Natural killer cell (primary cell): ENCODE measurements at regions not wholly inside any gene's neighbourhood (a gene's known extent, or its start where the extent isn't known, plus 50 kb on each side); places are given as distances from the start of the nearest gene placed in this dataset.

Experiments
- ATAC-seq, 3 donors: fragments of 150-1000 bp in 2 of 3; fragments of 200-7000 bp in 1 of 3; cut with Tn5 transposase; 1 replicate in 1 of 3; 2 replicates in 2 of 3; pipeline ENCODE4 v1.10.0; 2021; ENCODE audit warnings: mild to moderate bottlenecking in 2 of 3, moderate library complexity in 2 of 3
- DNase-seq, 2 donors: peaks; one replicate each; pipeline versions ENCODE4 v3.0.0 to v3.0.0-alpha.2; 2013 to 2021; ENCODE audit warnings: mixed read lengths in 1 of 2
- H3K27ac ChIP-seq: one replicate; pipeline ENCODE4 v1.5.1; 2013; ENCODE audit warnings: mild to moderate bottlenecking, low read length
- H3K27me3 ChIP-seq: one replicate; pipeline ENCODE4 v1.6.1; 2013; ENCODE audit warnings: low read length; ENCODE audit not compliant: control insufficient read depth, insufficient read depth
- H3K36me3 ChIP-seq: one replicate; pipeline ENCODE4 v1.6.1; 2013; ENCODE audit warnings: low read length; ENCODE audit not compliant: control insufficient read depth, insufficient read depth
- H3K4me1 ChIP-seq: one replicate; pipeline ENCODE4 v1.6.1; 2013; ENCODE audit warnings: low read length; ENCODE audit not compliant: control insufficient read depth, insufficient read depth
- H3K4me3 ChIP-seq: one replicate; pipeline ENCODE4 v1.5.1; 2013; ENCODE audit warnings: low read length
- H3K9me3 ChIP-seq: one replicate; pipeline ENCODE4 v1.6.1; 2013; ENCODE audit warnings: low read length; ENCODE audit not compliant: control insufficient read depth, insufficient read depth
- H3K27ac Mint-ChIP-seq, 2 donors: one replicate each; pipeline ENCODE4 v1.8.0; 2022; ENCODE audit warnings: mild to moderate bottlenecking in 2 of 2, mixed read lengths in 2 of 2, moderate library complexity in 1 of 2
- H3K27me3 Mint-ChIP-seq, 2 donors: one replicate each; pipeline ENCODE4 v1.8.0; 2022; ENCODE audit warnings: low read depth in 2 of 2, mixed read lengths in 2 of 2
- H3K36me3 Mint-ChIP-seq: one replicate; pipeline ENCODE4 v1.8.0; 2022; ENCODE audit warnings: mixed read lengths
- H3K4me1 Mint-ChIP-seq, 2 donors: one replicate each; pipeline ENCODE4 v1.8.0; 2022; ENCODE audit warnings: mixed read lengths in 2 of 2
- H3K4me3 Mint-ChIP-seq: one replicate; pipeline ENCODE4 v1.8.0; 2022; ENCODE audit warnings: mild to moderate bottlenecking, moderate library complexity, mixed read lengths
- H3K9me3 Mint-ChIP-seq, 2 donors: one replicate each; pipeline ENCODE4 v1.8.0; 2022; ENCODE audit warnings: mixed read lengths in 2 of 2
- CTCF ChIP-seq: fragments of 200-600 bp; IDR thresholded peaks from one replicate; pipeline ENCODE4 v1.8.0; 2022; ENCODE audit warnings: antibody characterized with exemption
- WGBS: methylation state at CpG from one replicate; pipeline ENCODE4 v1.1.7; 2013; ENCODE audit warnings: missing lambda C conversion rate; ENCODE audit not compliant: insufficient coverage; 5-methylcytosine and 5-hydroxymethylcytosine counted together
- intact Hi-C: fragments of 100-400 bp; cut with micrococcal nuclease; formaldehyde crosslinking; loops from one replicate; pipeline ENCODE4 v1.14.2; 2022

GRCh38 chr14:55975281-55975910, 142.8 kb upstream of the PELI2 start:
- H3K27me3 Mint-ChIP-seq: peaks cover 0 to 5% of the 10 kb centered on the region in 2 donors
- H3K4me1 Mint-ChIP-seq: no peaks in the 10 kb centered on the region
- H3K36me3 Mint-ChIP-seq: no peaks in the 10 kb centered on the region
- TF ChIP-seq CTCF: no peak
- 98% methylated on average over 5 of the region's 5 CpGs for WGBS
- Histone ChIP-seq H3K36me3 (no peaks in the 10 kb centered on the region), H3K27me3 (no peaks in the 10 kb centered on the region), H3K4me1 (no peaks in the 10 kb centered on the region), H3K9me3 (no peaks in the 10 kb centered on the region), H3K27ac (no peak overlapping the region), H3K4me3 (no peak overlapping the region)
- no peak for DNase-seq
- H3K27ac Mint-ChIP-seq: no peak overlapping the region
- no peak for ATAC-seq
- intact Hi-C loops: no loop called here
- H3K9me3 Mint-ChIP-seq: no peaks in the 10 kb centered on the region
- H3K4me3 Mint-ChIP-seq: no peak overlapping the region

- H3K27ac Mint-ChIP-seq: no peak overlapping the region
- ATAC-seq: no peak
- Histone ChIP-seq H3K4me1 (no peaks in the 10 kb centered on the region), H3K36me3 (no peaks in the 10 kb centered on the region), H3K27ac (no peak overlapping the region), H3K27me3 (no peaks in the 10 kb centered on the region), H3K4me3 (no peak overlapping the region), H3K9me3 (no peaks in the 10 kb centered on the region)
- no peak for TF ChIP-seq CTCF
- H3K27me3 Mint-ChIP-seq: peaks cover 0 to under 1% of the 10 kb centered on the region in 2 donors
- DNase-seq: no peak
- H3K9me3 Mint-ChIP-seq: no peaks in the 10 kb centered on the region
- no peak overlapping the region for H3K4me3 Mint-ChIP-seq
- H3K4me1 Mint-ChIP-seq: no peaks in the 10 kb centered on the region
- WGBS: 88% methylated on average over 4 of the region's 5 CpGs
- intact Hi-C loops: no loop called here
- H3K36me3 Mint-ChIP-seq: no peaks in the 10 kb centered on the region
These were observed 142.0 kb upstream of the PELI2 start for GRCh38 chr14:55976219-55976618.

- no peaks in the 10 kb centered on the region for H3K4me1 Mint-ChIP-seq
- Histone ChIP-seq H3K9me3 (no peaks in the 10 kb centered on the region), H3K27me3 (no peaks in the 10 kb centered on the region), H3K4me3 (no peak overlapping the region), H3K4me1 (no peaks in the 10 kb centered on the region), H3K36me3 (no peaks in the 10 kb centered on the region), H3K27ac (no peak overlapping the region)
- intact Hi-C loops: no loop called here
- no peaks in the 10 kb centered on the region for H3K9me3 Mint-ChIP-seq
- ATAC-seq (no peak), DNase-seq (no peak)
- H3K36me3 Mint-ChIP-seq: no peaks in the 10 kb centered on the region
- 85% methylated on average over 3 of the region's 3 CpGs for WGBS
- no peak overlapping the region for H3K27ac Mint-ChIP-seq
- no peak overlapping the region for H3K4me3 Mint-ChIP-seq
- H3K27me3 Mint-ChIP-seq: peaks cover 0 to 3% of the 10 kb centered on the region in 2 donors
- TF ChIP-seq CTCF: no peak
These were observed 141.6 kb upstream of the PELI2 start for GRCh38 chr14:55976655-55977054.
